Endothelial cell of umbilical vein (primary cell): ENCODE measurements at regions not wholly inside any gene's neighbourhood (a gene's known extent, or its start where the extent isn't known, plus 50 kb on each side); places are given as distances from the start of the nearest gene placed in this dataset.

Experiments used
- CTCF ChIP-seq, 2 donors: IDR thresholded peaks; 1 replicate in 1 of 2; 2 replicates in 1 of 2; pipeline ENCODE4 v1.5.1; 2011; ENCODE audit warnings: low read length in 2 of 2, mild to moderate bottlenecking in 2 of 2, moderate library complexity in 2 of 2, control low read depth in 1 of 2, inconsistent platforms in 1 of 2, low read depth in 1 of 2; ENCODE audit not compliant: insufficient read depth in 1 of 2; ENCODE audit errors: extremely low read depth in 1 of 2
- EZH2 ChIP-seq: IDR thresholded peaks from 2 replicates; pipeline ENCODE4 v1.6.1; 2012; ENCODE audit warnings: borderline replicate concordance, low read depth, mild to moderate bottlenecking, moderate library complexity, low read length, inconsistent platforms; ENCODE audit not compliant: severe bottlenecking
- FOS ChIP-seq: IDR thresholded peaks from 2 replicates; pipeline ENCODE4 v1.6.1; 2011; ENCODE audit warnings: mild to moderate bottlenecking, low read length, moderate library complexity, borderline replicate concordance; ENCODE audit not compliant: insufficient read depth
- GATA2 ChIP-seq: IDR thresholded peaks from 2 replicates; pipeline ENCODE4 v1.7.0; 2011; ENCODE audit warnings: low read depth, mild to moderate bottlenecking, moderate library complexity, mixed read lengths, low read length; ENCODE audit not compliant: insufficient read length, insufficient read depth
- MYC ChIP-seq: IDR thresholded peaks from one replicate; pipeline ENCODE4 v1.6.1; 2011; ENCODE audit warnings: mild to moderate bottlenecking, low read depth, low read length
- POLR2A ChIP-seq: IDR thresholded peaks from 2 replicates; pipeline ENCODE4 v1.6.1; 2012; ENCODE audit warnings: low read depth, mild to moderate bottlenecking, control low read depth, low read length
- POLR2AphosphoS5 ChIP-seq: IDR thresholded peaks from 2 replicates; pipeline ENCODE4 v1.6.1; 2012; ENCODE audit warnings: low read depth, mild to moderate bottlenecking, control low read depth, low read length, moderate library complexity; ENCODE audit not compliant: insufficient read depth

- TF ChIP-seq CTCF (IDR thresholded peaks at IDR 0.05; ENCODE audit: extremely low read depth in 1 of 2, insufficient read depth in 1 of 2, low read depth in 1 of 2, low read length in 2 of 2) = no peak
- no peak for TF ChIP-seq POLR2A
- TF ChIP-seq POLR2AphosphoS5 = no peak
- TF ChIP-seq MYC = no peak
- TF ChIP-seq GATA2 = no peak
- no peak for TF ChIP-seq FOS
- no peak for TF ChIP-seq EZH2
These were observed 388.1 kb upstream of the KLHL29 start for GRCh38 chr2:22996911-22997310.
